ENCODE measurements at regions not wholly inside any gene's neighbourhood (a gene's known extent, or its start where the extent isn't known, plus 50 kb on each side); places are given as distances from the start of the nearest gene placed in this dataset.

DNA sequence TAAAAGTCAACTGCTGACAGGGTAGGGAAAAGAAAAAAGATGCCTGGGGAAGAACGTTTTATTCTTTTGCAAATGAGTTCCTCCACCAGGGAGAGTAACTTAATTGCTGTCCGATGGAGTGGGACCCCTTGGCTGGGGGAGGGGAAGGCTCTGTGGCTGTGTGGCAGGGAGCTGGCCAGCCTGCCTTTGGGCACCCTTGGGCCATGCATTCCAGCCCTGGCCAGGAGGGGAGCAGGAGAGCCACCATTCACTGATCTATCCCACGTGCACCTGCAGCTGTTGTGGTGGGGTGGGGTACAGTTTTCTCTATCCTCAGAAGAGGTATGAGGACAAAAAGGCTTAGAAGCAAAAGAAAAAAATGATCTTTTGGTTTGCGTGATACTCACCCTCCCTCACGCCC is 116.9 kb downstream of the KCNK1 start:
- H3K4me1 ChIP-seq (ENCODE audit: control insufficient read depth, insufficient read depth, low read length), result no peaks in the 10 kb centered on the region
- no peaks in the 10 kb centered on the region for H3K9me3 ChIP-seq (ENCODE audit: control insufficient read depth, low read length)
- H3K4me1 Mint-ChIP-seq, result peaks cover 10% of the 10 kb centered on the region
- H3K36me3 ChIP-seq (ENCODE audit: control insufficient read depth, insufficient read depth, low read length), result no peaks in the 10 kb centered on the region
- peak overlapping the region; percentile 52 for H3K27ac Mint-ChIP-seq
- no peaks in the 10 kb centered on the region for H3K27me3 Mint-ChIP-seq (ENCODE audit: insufficient read depth)
- H3K9me3 Mint-ChIP-seq, result no peaks in the 10 kb centered on the region
- no peak overlapping the region for H3K9ac ChIP-seq (ENCODE audit: extremely low read depth, low read length, poor library complexity, severe bottlenecking)
- no peak overlapping the region for H3K27ac ChIP-seq (ENCODE audit: low read depth, low read length)
- peak; percentile 83 for DNase-seq
- H3K36me3 Mint-ChIP-seq (ENCODE audit: low read depth), result no peaks in the 10 kb centered on the region
- TF ChIP-seq, protein P1, sequence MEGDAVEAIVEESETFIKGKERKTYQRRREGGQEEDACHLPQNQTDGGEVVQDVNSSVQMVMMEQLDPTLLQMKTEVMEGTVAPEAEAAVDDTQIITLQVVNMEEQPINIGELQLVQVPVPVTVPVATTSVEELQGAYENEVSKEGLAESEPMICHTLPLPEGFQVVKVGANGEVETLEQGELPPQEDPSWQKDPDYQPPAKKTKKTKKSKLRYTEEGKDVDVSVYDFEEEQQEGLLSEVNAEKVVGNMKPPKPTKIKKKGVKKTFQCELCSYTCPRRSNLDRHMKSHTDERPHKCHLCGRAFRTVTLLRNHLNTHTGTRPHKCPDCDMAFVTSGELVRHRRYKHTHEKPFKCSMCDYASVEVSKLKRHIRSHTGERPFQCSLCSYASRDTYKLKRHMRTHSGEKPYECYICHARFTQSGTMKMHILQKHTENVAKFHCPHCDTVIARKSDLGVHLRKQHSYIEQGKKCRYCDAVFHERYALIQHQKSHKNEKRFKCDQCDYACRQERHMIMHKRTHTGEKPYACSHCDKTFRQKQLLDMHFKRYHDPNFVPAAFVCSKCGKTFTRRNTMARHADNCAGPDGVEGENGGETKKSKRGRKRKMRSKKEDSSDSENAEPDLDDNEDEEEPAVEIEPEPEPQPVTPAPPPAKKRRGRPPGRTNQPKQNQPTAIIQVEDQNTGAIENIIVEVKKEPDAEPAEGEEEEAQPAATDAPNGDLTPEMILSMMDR (conservative IDR thresholded peaks at IDR 0.05), result peak; percentile 70
- no peak overlapping the region for H3K4me3 ChIP-seq (ENCODE audit: low read length)
- 67 to 71% methylated on average over 4 to 5 of the region's 5 CpGs for WGBS, 2 experiments (ENCODE audit: insufficient coverage in 1 of 2, insufficient read length in 1 of 2)
- H3K27me3 ChIP-seq (ENCODE audit: control insufficient read depth, insufficient read depth, low read length, poor library complexity, severe bottlenecking), result no peaks in the 10 kb centered on the region
- H3K4me3 Mint-ChIP-seq, result no peak overlapping the region

DNA sequence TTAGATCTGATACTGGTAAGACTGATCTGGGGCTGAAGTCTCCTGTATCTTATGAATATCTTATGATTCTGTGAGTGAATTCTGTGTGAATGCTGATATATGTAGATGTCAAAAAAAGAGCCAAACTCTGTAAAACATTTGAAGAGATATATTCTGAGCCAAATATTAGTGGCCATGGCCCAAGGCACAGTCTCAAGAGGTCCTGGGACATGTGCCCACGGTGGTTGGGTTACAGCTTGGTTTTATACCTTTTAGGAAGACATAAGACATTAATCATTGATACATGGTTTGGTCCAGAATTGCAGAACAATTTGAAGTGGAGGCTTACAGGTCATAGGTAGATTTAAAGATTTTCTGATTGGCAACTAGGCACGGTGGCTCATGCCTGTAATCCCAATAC is 118.3 kb downstream of the KCNK1 start:
- Mint-ChIP-seq H3K27ac (no peak overlapping the region), H3K4me1 (peaks cover 18% of the 10 kb centered on the region), H3K27me3 (ENCODE audit: insufficient read depth) (no peaks in the 10 kb centered on the region), H3K4me3 (no peak overlapping the region), H3K9me3 (no peaks in the 10 kb centered on the region), H3K36me3 (ENCODE audit: low read depth) (no peaks in the 10 kb centered on the region)
- Histone ChIP-seq H3K4me3 (ENCODE audit: low read length) (no peak overlapping the region), H3K9ac (ENCODE audit: extremely low read depth, low read length, poor library complexity, severe bottlenecking) (no peak overlapping the region), H3K9me3 (ENCODE audit: control insufficient read depth, low read length) (no peaks in the 10 kb centered on the region), H3K36me3 (ENCODE audit: control insufficient read depth, insufficient read depth, low read length) (no peaks in the 10 kb centered on the region), H3K4me1 (ENCODE audit: control insufficient read depth, insufficient read depth, low read length) (no peaks in the 10 kb centered on the region), H3K27me3 (ENCODE audit: control insufficient read depth, insufficient read depth, low read length, poor library complexity, severe bottlenecking) (no peaks in the 10 kb centered on the region), H3K27ac (ENCODE audit: low read depth, low read length) (no peak overlapping the region)
- TF ChIP-seq, protein P1 (conservative IDR thresholded peaks at IDR 0.05), result no peak
- WGBS, 2 experiments (ENCODE audit: insufficient coverage in 1 of 2, insufficient read length in 1 of 2), result 95 to 96% methylated on average over 2 of the region's 2 CpGs
- no peak for DNase-seq

DNA sequence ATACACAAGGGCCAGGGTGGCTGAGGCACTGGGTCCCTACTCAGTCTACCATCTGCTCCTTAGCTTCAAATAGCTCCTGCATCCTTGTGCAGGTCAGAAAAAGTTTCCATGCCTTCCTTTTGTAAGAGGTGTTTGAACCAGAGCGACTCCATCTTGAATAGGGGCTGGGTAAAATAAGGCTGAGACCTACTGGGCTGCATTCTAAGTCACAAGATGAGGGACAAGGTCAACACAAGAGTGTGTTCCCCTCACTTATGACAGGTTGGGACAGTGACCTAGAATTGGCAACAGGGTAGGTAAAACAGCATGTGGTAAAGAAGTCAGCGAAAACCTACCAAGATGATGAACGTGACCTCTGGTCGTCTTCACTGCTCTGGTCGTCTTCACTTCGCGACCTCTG is 120.5 kb downstream of the KCNK1 start:
- Mint-ChIP-seq H3K36me3 (ENCODE audit: low read depth) (no peaks in the 10 kb centered on the region), H3K4me3 (no peak overlapping the region), H3K9me3 (no peaks in the 10 kb centered on the region), H3K27me3 (ENCODE audit: insufficient read depth) (no peaks in the 10 kb centered on the region), H3K27ac (no peak overlapping the region), H3K4me1 (peaks cover 18% of the 10 kb centered on the region)
- Histone ChIP-seq H3K4me1 (ENCODE audit: control insufficient read depth, insufficient read depth, low read length) (no peaks in the 10 kb centered on the region), H3K9ac (ENCODE audit: extremely low read depth, low read length, poor library complexity, severe bottlenecking) (no peak overlapping the region), H3K27ac (ENCODE audit: low read depth, low read length) (no peak overlapping the region), H3K36me3 (ENCODE audit: control insufficient read depth, insufficient read depth, low read length) (no peaks in the 10 kb centered on the region), H3K4me3 (ENCODE audit: low read length) (no peak overlapping the region), H3K9me3 (ENCODE audit: control insufficient read depth, low read length) (no peaks in the 10 kb centered on the region), H3K27me3 (ENCODE audit: control insufficient read depth, insufficient read depth, low read length, poor library complexity, severe bottlenecking) (no peaks in the 10 kb centered on the region)
- WGBS, 2 experiments (ENCODE audit: insufficient coverage in 1 of 2, insufficient read length in 1 of 2), result 82 to 86% methylated on average over 1 to 7 of the region's 7 CpGs
- DNase-seq, result no peak
- TF ChIP-seq, protein P1 (conservative IDR thresholded peaks at IDR 0.05), result no peak

All from endodermal cell (in vitro differentiated cells).